ENCODE measurements at regions not wholly inside any gene's neighbourhood (a gene's known extent, or its start where the extent isn't known, plus 50 kb on each side); places are given as distances from the start of the nearest gene placed in this dataset.

- 66 to 88% (median 81%) methylated on average over 19 to 29 of the region's 29 CpGs for WGBS, 5 donors
- Histone ChIP-seq H3K27me3 (replicated peaks in 1 of 7) (peaks cover 0 to 81% (median 16%) of the 10 kb centered on the region in 7 donors), H3K4me1 (peaks cover 0 to 8% (median 4%) of the 10 kb centered on the region in 6 donors), H3K4me3 (no peak overlapping the region), H3K36me3 (no peaks in the 10 kb centered on the region), H3K27ac (no peak overlapping the region), H3K9me3 (peaks cover 0 to 11% (median 3%) of the 10 kb centered on the region in 8 donors)
- TF ChIP-seq CTCF (IDR thresholded peaks at IDR 0.05 in 8 of 11, conservative IDR thresholded peaks at IDR 0.05 in 3 of 11), result no peak
- no peak for TF ChIP-seq POLR2AphosphoS5 (IDR thresholded peaks at IDR 0.05)
- TF ChIP-seq POLR2A (IDR thresholded peaks at IDR 0.05), result no peak
- intact Hi-C loops (cut with DNase I; ENCODE audit: low total_unique reads), result no loop called here
- DNase-seq, result no peak
Observed at GRCh38 chr6:41408982-41409381, 73.6 kb downstream of the NCR2 start.

- H3K36me3 ChIP-seq, result no peaks in the 10 kb centered on the region
- no peak overlapping the region for H3K4me3 ChIP-seq
- 63 to 82% (median 76%) methylated on average over 5 of the region's 5 CpGs for WGBS, 5 donors
- peaks cover 0 to 8% (median 4%) of the 10 kb centered on the region in 6 donors for H3K4me1 ChIP-seq
- intact Hi-C loops (cut with DNase I; ENCODE audit: low total_unique reads), result no loop called here
- peaks cover 0 to 81% (median 13%) of the 10 kb centered on the region in 7 donors for H3K27me3 ChIP-seq (replicated peaks in 1 of 7)
- H3K9me3 ChIP-seq, result peaks cover 0 to 10% (median 3%) of the 10 kb centered on the region in 8 donors
- DNase-seq, result no peak
- H3K27ac ChIP-seq, result no peak overlapping the region
- TF ChIP-seq POLR2AphosphoS5 (IDR thresholded peaks at IDR 0.05), result no peak
- no peak for TF ChIP-seq POLR2A (IDR thresholded peaks at IDR 0.05)
- TF ChIP-seq CTCF (IDR thresholded peaks at IDR 0.05 in 8 of 11, conservative IDR thresholded peaks at IDR 0.05 in 3 of 11), result no peak
Observed at GRCh38 chr6:41409489-41409888, 74.1 kb downstream of the NCR2 start.

- intact Hi-C loops (cut with DNase I; ENCODE audit: low total_unique reads), result no loop called here
- H3K36me3 ChIP-seq, result no peaks in the 10 kb centered on the region
- no peaks in the 10 kb centered on the region for H3K9me3 ChIP-seq
- H3K4me1 ChIP-seq, result peaks cover 0 to 4% (median 2%) of the 10 kb centered on the region in 6 donors
- peaks cover 0 to 80% (median 16%) of the 10 kb centered on the region in 7 donors for H3K27me3 ChIP-seq (replicated peaks in 1 of 7)
- 83 to 97% (median 90%) methylated on average over 5 of the region's 5 CpGs for WGBS, 5 donors
- no peak for TF ChIP-seq CTCF (IDR thresholded peaks at IDR 0.05 in 8 of 11, conservative IDR thresholded peaks at IDR 0.05 in 3 of 11)
- no peak for TF ChIP-seq POLR2AphosphoS5 (IDR thresholded peaks at IDR 0.05)
- no peak for TF ChIP-seq POLR2A (IDR thresholded peaks at IDR 0.05)
- H3K4me3 ChIP-seq, result no peak overlapping the region
- no peak overlapping the region for H3K27ac ChIP-seq
- no peak for DNase-seq
Observed at GRCh38 chr6:41411961-41412360, 76.6 kb downstream of the NCR2 start.

- Histone ChIP-seq H3K36me3 (no peaks in the 10 kb centered on the region), H3K27me3 (replicated peaks in 1 of 7) (peaks cover 0 to 81% (median 16%) of the 10 kb centered on the region in 7 donors), H3K4me1 (no peaks in the 10 kb centered on the region), H3K9me3 (no peaks in the 10 kb centered on the region), H3K27ac (no peak overlapping the region), H3K4me3 (no peak overlapping the region)
- no peak for TF ChIP-seq POLR2AphosphoS5 (IDR thresholded peaks at IDR 0.05)
- TF ChIP-seq CTCF (IDR thresholded peaks at IDR 0.05 in 8 of 11, conservative IDR thresholded peaks at IDR 0.05 in 3 of 11), result no peak
- TF ChIP-seq POLR2A (IDR thresholded peaks at IDR 0.05), result no peak
- DNase-seq, result no peak
- intact Hi-C loops (cut with DNase I; ENCODE audit: low total_unique reads), result no loop called here
- WGBS, 5 donors, result 72 to 85% (median 75%) methylated on average over 11 of the region's 11 CpGs
Observed at GRCh38 chr6:41413250-41413649, 77.8 kb downstream of the NCR2 start.

Data from spleen (tissue), 11 donors.